ENCODE measurements at regions not wholly inside any gene's neighbourhood (a gene's known extent, or its start where the extent isn't known, plus 50 kb on each side); places are given as distances from the start of the nearest gene placed in this dataset.

GRCh38 chr14:94941311-94941710, 171.4 kb upstream of the GSC start:
- H3K27ac ChIP-seq (ENCODE audit: low read depth) = no peak overlapping the region
- H3K27me3 ChIP-seq (ENCODE audit: insufficient read depth) = no peaks in the 10 kb centered on the region
- H3K9me2 ChIP-seq (ENCODE audit: insufficient read depth) = 0 out of 2 replicates have a peak, but pooled peaks cover 4% of the 10 kb centered on the region
- H4K20me1 ChIP-seq (replicated peaks; ENCODE audit: insufficient read depth) = no peaks in the 10 kb centered on the region
- Mint-ChIP-seq H3K9me3 (no peaks in the 10 kb centered on the region), H3K4me3 (no peak overlapping the region), H3K27me3 (ENCODE audit: insufficient read depth, low read depth, poor library complexity) (no peaks in the 10 kb centered on the region), H3K36me3 (ENCODE audit: low read depth) (no peaks in the 10 kb centered on the region), H3K4me1 (no peaks in the 10 kb centered on the region), H3K27ac (no peak overlapping the region)
- H3K79me2 ChIP-seq (replicated peaks; ENCODE audit: insufficient read depth) = no peaks in the 10 kb centered on the region
- no peak overlapping the region for H2AFZ ChIP-seq
- no peaks in the 10 kb centered on the region for H3K36me3 ChIP-seq (ENCODE audit: insufficient read depth)
- TF ChIP-seq ZNF114 (CRISPR knock-in tag; IDR thresholded peaks at IDR 0.05) (no peak), POLR2AphosphoS5 (IDR thresholded peaks at IDR 0.05; ENCODE audit: low read depth) (no peak), ETS1 (IDR thresholded peaks at IDR 0.05) (no peak), EZH2phosphoT487 (IDR thresholded peaks at IDR 0.05; ENCODE audit: unreplicated experiment) (no peak), CTCF (conservative IDR thresholded peaks at IDR 0.05; ENCODE audit: low read depth in 2 of 2) (no peak), EZH2 (IDR thresholded peaks at IDR 0.05; ENCODE audit: low read depth, unreplicated experiment) (no peak), ZNF462 (CRISPR knock-in tag; IDR thresholded peaks at IDR 0.05) (no peak), REST (IDR thresholded peaks at IDR 0.05; ENCODE audit: unreplicated experiment) (no peak), ZNF331 (CRISPR knock-in tag; IDR thresholded peaks at IDR 0.05; ENCODE audit: low read depth) (no peak), CREB1 (CRISPR knock-in tag; IDR thresholded peaks at IDR 0.05; ENCODE audit: low read depth) (no peak), NANOG (IDR thresholded peaks at IDR 0.05; ENCODE audit: borderline replicate concordance) (no peak), STAT1 (IDR thresholded peaks at IDR 0.05; ENCODE audit: unreplicated experiment) (no peak), JUNB (IDR thresholded peaks at IDR 0.05; ENCODE audit: unreplicated experiment) (no peak)
- H3F3A ChIP-seq (replicated peaks; ENCODE audit: low read depth) = no peaks in the 10 kb centered on the region
- ATAC-seq (no peak), DNase-seq (ENCODE audit: low spot score) (no peak)
- no peaks in the 10 kb centered on the region for H3K4me1 ChIP-seq (ENCODE audit: insufficient read depth)
- no peak overlapping the region for H3K4me3 ChIP-seq
- H3K4me2 ChIP-seq = no peak overlapping the region
